Osteoblast (primary cell): ENCODE measurements at regions not wholly inside any gene's neighbourhood (a gene's known extent, or its start where the extent isn't known, plus 50 kb on each side); places are given as distances from the start of the nearest gene placed in this dataset.

Experiments
- DNase-seq: peaks from one replicate; pipeline ENCODE4 v3.0.0; 2011; ENCODE audit warnings: low spot score, mixed read lengths; ENCODE audit not compliant: insufficient read length; ENCODE audit errors: missing footprints
- H2AFZ ChIP-seq: 2 replicates; pipeline ENCODE4 v1.6.0; 2011; ENCODE audit warnings: mild to moderate bottlenecking, low read length
- H3K27ac ChIP-seq: 2 replicates; pipeline ENCODE4 v1.5.1; 2011; ENCODE audit warnings: mild to moderate bottlenecking, low read depth, low read length, moderate library complexity
- H3K27me3 ChIP-seq: 2 replicates; pipeline ENCODE4 v1.6.0; 2012; ENCODE audit warnings: mild to moderate bottlenecking, control low read depth, inconsistent platforms, low read length, moderate library complexity; ENCODE audit not compliant: insufficient read depth
- H3K36me3 ChIP-seq: 2 replicates; pipeline ENCODE4 v1.5.1; 2011; ENCODE audit warnings: mild to moderate bottlenecking, low read length, control low read depth, moderate library complexity; ENCODE audit not compliant: insufficient read depth
- H3K4me1 ChIP-seq: 2 replicates; pipeline ENCODE4 v1.5.1; 2011; ENCODE audit warnings: mild to moderate bottlenecking, low read length, control low read depth, moderate library complexity; ENCODE audit not compliant: insufficient read depth
- H3K4me2 ChIP-seq: 2 replicates; pipeline ENCODE4 v1.6.0; 2011; ENCODE audit warnings: mild to moderate bottlenecking, low read length; ENCODE audit not compliant: insufficient read depth
- H3K4me3 ChIP-seq: fragments of 200-600 bp; sonication (generic); 3 replicates; pipeline ENCODE4 v1.5.1; 2012; ENCODE audit warnings: mild to moderate bottlenecking, low read length, inconsistent platforms; ENCODE audit not compliant: insufficient read depth
- H3K79me2 ChIP-seq: 2 replicates; pipeline ENCODE4 v1.6.0; 2012; ENCODE audit warnings: mild to moderate bottlenecking, low read length, control low read depth, inconsistent platforms; ENCODE audit not compliant: insufficient read depth
- H3K9me3 ChIP-seq: 2 replicates; pipeline ENCODE4 v1.5.1; 2011; ENCODE audit warnings: low read depth, low read length, control low read depth
- H4K20me1 ChIP-seq: 2 replicates; pipeline ENCODE4 v1.6.0; 2012; ENCODE audit warnings: mild to moderate bottlenecking, low read length, control low read depth; ENCODE audit not compliant: insufficient read depth
- CTCF ChIP-seq: IDR thresholded peaks from 2 replicates; pipeline ENCODE4 v1.5.1; 2011; ENCODE audit warnings: mild to moderate bottlenecking, low read depth, low read length, moderate library complexity; ENCODE audit errors: extremely low read depth

GRCh38 chr9:85215961-85216360, 525.8 kb downstream of the AGTPBP1 start:
- H3K4me1 ChIP-seq: peaks cover 20% of the 10 kb centered on the region
- H3K27ac ChIP-seq: no peak overlapping the region
- no peak overlapping the region for H2AFZ ChIP-seq
- no peak overlapping the region for H3K4me2 ChIP-seq
- TF ChIP-seq CTCF: no peak
- no peaks in the 10 kb centered on the region for H3K27me3 ChIP-seq
- no peaks in the 10 kb centered on the region for H4K20me1 ChIP-seq
- no peak for DNase-seq
- no peaks in the 10 kb centered on the region for H3K79me2 ChIP-seq
- H3K9me3 ChIP-seq: no peaks in the 10 kb centered on the region
- no peaks in the 10 kb centered on the region for H3K36me3 ChIP-seq
- H3K4me3 ChIP-seq: no peak overlapping the region

- no peaks in the 10 kb centered on the region for H3K27me3 ChIP-seq
- H3K9me3 ChIP-seq: no peaks in the 10 kb centered on the region
- no peaks in the 10 kb centered on the region for H3K79me2 ChIP-seq
- no peak overlapping the region for H3K4me3 ChIP-seq
- no peak overlapping the region for H3K27ac ChIP-seq
- H2AFZ ChIP-seq: no peak overlapping the region
- H3K36me3 ChIP-seq: no peaks in the 10 kb centered on the region
- TF ChIP-seq CTCF: no peak
- peaks cover 20% of the 10 kb centered on the region for H3K4me1 ChIP-seq
- no peak for DNase-seq
- H3K4me2 ChIP-seq: no peak overlapping the region
- H4K20me1 ChIP-seq: no peaks in the 10 kb centered on the region
These were observed 526.3 kb downstream of the AGTPBP1 start for GRCh38 chr9:85215416-85215815.

- no peaks in the 10 kb centered on the region for H3K36me3 ChIP-seq
- H3K4me1 ChIP-seq: peaks cover 20% of the 10 kb centered on the region
- TF ChIP-seq CTCF: no peak
- no peaks in the 10 kb centered on the region for H3K9me3 ChIP-seq
- H3K4me3 ChIP-seq: no peak overlapping the region
- H4K20me1 ChIP-seq: no peaks in the 10 kb centered on the region
- H3K79me2 ChIP-seq: no peaks in the 10 kb centered on the region
- no peak for DNase-seq
- no peak overlapping the region for H3K4me2 ChIP-seq
- H2AFZ ChIP-seq: no peak overlapping the region
- no peaks in the 10 kb centered on the region for H3K27me3 ChIP-seq
- no peak overlapping the region for H3K27ac ChIP-seq
These were observed 527.8 kb downstream of the AGTPBP1 start for GRCh38 chr9:85213650-85214607.

GRCh38 chr9:85212887-85213286, 528.9 kb downstream of the AGTPBP1 start:
- peak; percentile 38 for DNase-seq
- peak overlapping the region; percentile 50 for H3K4me2 ChIP-seq

More at GRCh38 chr9:85212887-85213286, 528.9 kb downstream of the AGTPBP1 start:
- no peaks in the 10 kb centered on the region for H3K27me3 ChIP-seq
- no peak for TF ChIP-seq CTCF
- no peaks in the 10 kb centered on the region for H3K36me3 ChIP-seq
- H3K4me3 ChIP-seq: no peak overlapping the region
- no peaks in the 10 kb centered on the region for H3K79me2 ChIP-seq
- no peaks in the 10 kb centered on the region for H4K20me1 ChIP-seq
- peak overlapping the region; percentile 30 for H3K27ac ChIP-seq
- H3K4me1 ChIP-seq: peaks cover 20% of the 10 kb centered on the region
- no peaks in the 10 kb centered on the region for H3K9me3 ChIP-seq
- no peak overlapping the region for H2AFZ ChIP-seq
